T-helper 1 cell treated with Interleukin-12 subunit alpha and Interleukin-12 subunit beta and Interleukin-4 antibody, amounts not matched to agents 30 μg/mL and 1 μg/mL, for 36 hours (primary cell): ENCODE measurements at regions not wholly inside any gene's neighbourhood (a gene's known extent, or its start where the extent isn't known, plus 50 kb on each side); places are given as distances from the start of the nearest gene placed in this dataset.

Experiments
- H3K27ac Mint-ChIP-seq: one replicate; pipeline ENCODE4 v1.8.0; 2021; ENCODE audit warnings: mild to moderate bottlenecking, mixed read lengths
- H3K27me3 Mint-ChIP-seq: one replicate; pipeline ENCODE4 v1.8.0; 2021; ENCODE audit warnings: low read depth, mixed read lengths
- H3K36me3 Mint-ChIP-seq: one replicate; pipeline ENCODE4 v1.8.0; 2021; ENCODE audit warnings: low read depth, mixed read lengths
- H3K4me1 Mint-ChIP-seq: one replicate; pipeline ENCODE4 v1.8.0; 2021; ENCODE audit warnings: low read depth, mixed read lengths
- H3K4me3 Mint-ChIP-seq: one replicate; pipeline ENCODE4 v1.8.0; 2021; ENCODE audit warnings: mild to moderate bottlenecking, moderate library complexity, mixed read lengths
- H3K9me3 Mint-ChIP-seq: one replicate; pipeline ENCODE4 v1.8.0; 2021; ENCODE audit warnings: mixed read lengths

GRCh38 chr5:18197734-18198133 lies 563.5 kb downstream of the TAF11L14 start:
- Mint-ChIP-seq H3K27me3 (no peaks in the 10 kb centered on the region), H3K36me3 (no peaks in the 10 kb centered on the region), H3K4me3 (no peak overlapping the region), H3K9me3 (peaks cover 26% of the 10 kb centered on the region), H3K4me1 (no peaks in the 10 kb centered on the region), H3K27ac (no peak overlapping the region)

DNA sequence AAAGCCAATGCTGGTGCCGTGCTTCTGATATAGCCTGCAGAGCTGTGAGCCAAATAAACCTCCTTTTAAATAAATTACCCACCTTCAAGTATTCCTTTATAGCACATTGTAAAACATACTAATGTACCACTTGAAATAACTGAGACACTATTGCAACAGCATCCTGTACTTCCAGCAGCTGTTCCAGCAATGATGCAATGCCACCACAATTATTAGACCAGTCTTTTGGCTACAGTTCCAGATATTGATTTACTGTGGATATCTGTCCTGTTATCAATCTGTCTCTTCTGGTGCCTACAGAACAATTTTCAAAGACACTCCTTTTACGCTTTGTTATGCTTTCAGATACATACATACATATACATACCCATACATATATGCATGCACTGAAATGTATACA lies 567.9 kb downstream of the TAF11L14 start:
- Mint-ChIP-seq H3K4me3 (no peak overlapping the region), H3K36me3 (no peaks in the 10 kb centered on the region), H3K9me3 (peaks cover 10% of the 10 kb centered on the region), H3K27me3 (no peaks in the 10 kb centered on the region), H3K27ac (no peak overlapping the region), H3K4me1 (no peaks in the 10 kb centered on the region)

DNA sequence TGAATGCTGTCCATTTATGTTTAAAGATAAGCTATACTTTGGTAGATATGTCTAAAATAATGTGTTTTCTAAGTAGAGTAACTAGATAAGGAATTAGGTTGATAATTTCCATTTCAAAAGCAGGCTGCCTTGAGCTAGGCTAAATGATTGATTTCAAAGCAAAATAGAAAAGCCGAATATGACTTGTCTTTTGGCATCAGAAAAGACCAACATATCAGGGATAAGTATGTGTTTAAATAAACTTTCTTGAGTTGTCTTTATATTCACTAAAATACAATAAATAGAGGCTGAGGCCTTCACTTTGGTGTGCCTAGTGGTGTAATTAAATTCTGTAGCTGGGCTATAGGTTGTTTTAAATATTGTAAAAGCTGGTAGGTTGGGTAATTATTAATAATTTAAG lies 569.0 kb downstream of the TAF11L14 start:
- H3K27me3 Mint-ChIP-seq = no peaks in the 10 kb centered on the region

DNA sequence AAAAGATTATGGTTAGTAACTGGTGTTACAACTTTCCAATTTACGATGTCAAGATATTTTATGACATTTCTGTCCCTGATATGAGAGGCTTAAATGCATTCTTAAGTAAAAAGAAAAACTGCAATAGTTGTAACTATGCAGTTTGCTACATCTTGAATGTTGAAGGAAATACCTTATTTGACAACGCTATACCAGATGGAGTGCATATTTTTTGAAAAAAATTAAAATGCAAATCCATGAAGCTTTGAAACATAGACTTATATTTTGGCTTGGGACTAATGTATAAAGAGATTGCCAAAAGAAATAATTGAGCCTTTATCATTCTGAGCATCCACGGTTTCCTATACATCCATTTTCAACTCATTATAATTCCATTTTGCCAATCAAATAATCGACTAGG lies 579.4 kb downstream of the TAF11L14 start:
- H3K27me3 Mint-ChIP-seq = no peaks in the 10 kb centered on the region
- no peak overlapping the region for H3K27ac Mint-ChIP-seq
- no peak overlapping the region for H3K4me3 Mint-ChIP-seq
- H3K9me3 Mint-ChIP-seq = peaks cover 32% of the 10 kb centered on the region
- no peaks in the 10 kb centered on the region for H3K36me3 Mint-ChIP-seq
- no peaks in the 10 kb centered on the region for H3K4me1 Mint-ChIP-seq

More for the DNA sequence above, 569.0 kb downstream of the TAF11L14 start:
- Mint-ChIP-seq H3K4me1 (no peaks in the 10 kb centered on the region), H3K4me3 (no peak overlapping the region), H3K27ac (no peak overlapping the region), H3K9me3 (peaks cover 7% of the 10 kb centered on the region), H3K36me3 (no peaks in the 10 kb centered on the region)

DNA sequence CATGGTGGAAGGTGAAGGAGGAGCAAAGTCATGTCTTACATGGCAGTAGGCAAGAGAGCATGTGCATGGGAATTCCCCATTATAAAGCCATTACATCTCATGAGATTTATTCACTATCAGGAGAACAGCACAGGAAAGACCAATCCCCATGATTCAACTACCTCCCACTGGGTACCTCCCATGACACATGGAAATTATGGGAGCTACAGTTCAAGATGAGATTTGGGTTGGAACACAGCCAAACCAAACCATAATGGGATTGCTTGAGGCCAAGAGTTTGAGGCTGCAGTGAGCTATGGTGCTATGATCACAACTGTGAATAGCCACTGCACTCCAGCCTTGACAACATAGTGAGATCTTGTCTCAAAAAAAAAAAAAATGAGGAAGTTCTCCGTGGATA lies 581.8 kb downstream of the TAF11L14 start:
- Mint-ChIP-seq H3K4me3 (no peak overlapping the region), H3K9me3 (peaks cover 39% of the 10 kb centered on the region), H3K4me1 (no peaks in the 10 kb centered on the region), H3K27ac (no peak overlapping the region), H3K27me3 (no peaks in the 10 kb centered on the region), H3K36me3 (no peaks in the 10 kb centered on the region)

- Mint-ChIP-seq H3K27ac (no peak overlapping the region), H3K9me3 (peaks cover 39% of the 10 kb centered on the region), H3K4me1 (no peaks in the 10 kb centered on the region), H3K36me3 (no peaks in the 10 kb centered on the region), H3K4me3 (no peak overlapping the region), H3K27me3 (no peaks in the 10 kb centered on the region)
Observed at GRCh38 chr5:18216729-18217128, 582.5 kb downstream of the TAF11L14 start.

DNA sequence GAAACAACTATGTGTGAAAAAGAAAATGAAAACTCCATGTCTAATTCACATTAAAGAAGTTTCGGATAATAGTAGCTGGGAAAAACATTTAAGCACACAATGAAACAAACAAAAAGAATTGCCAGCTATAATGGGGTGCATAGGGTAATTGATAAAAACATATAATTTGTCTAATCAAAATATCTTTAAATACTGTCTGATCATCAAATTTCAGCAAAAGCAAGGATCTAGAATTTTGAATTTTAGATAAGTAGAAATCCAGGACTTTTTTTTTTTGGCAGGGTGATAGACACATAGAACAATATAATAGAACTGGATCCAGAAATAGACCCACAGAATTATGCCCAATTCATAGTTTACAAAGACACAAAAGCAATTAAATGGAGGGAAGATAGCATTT lies 585.0 kb downstream of the TAF11L14 start:
- Mint-ChIP-seq H3K9me3 (peaks cover 37% of the 10 kb centered on the region), H3K27me3 (no peaks in the 10 kb centered on the region), H3K4me1 (no peaks in the 10 kb centered on the region), H3K36me3 (no peaks in the 10 kb centered on the region), H3K4me3 (no peak overlapping the region), H3K27ac (no peak overlapping the region)

DNA sequence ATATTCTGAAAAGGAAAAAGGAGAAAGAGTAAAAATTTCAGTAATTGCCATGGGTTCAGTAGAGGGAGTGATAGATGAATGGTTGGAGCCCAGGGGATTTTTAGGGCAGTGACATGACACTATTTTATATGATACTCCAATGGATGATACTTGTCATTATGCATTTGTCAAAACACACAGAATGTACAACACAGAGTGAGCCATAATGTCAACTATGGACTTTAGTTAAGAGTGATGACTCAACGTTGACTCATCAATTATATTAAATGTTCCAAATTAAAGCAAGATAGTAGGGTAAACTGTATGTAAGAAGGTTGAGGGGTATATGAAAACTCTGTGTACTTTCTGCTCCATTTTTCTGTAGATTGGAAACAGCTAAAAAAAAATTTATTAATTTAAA lies 586.4 kb downstream of the TAF11L14 start:
- H3K36me3 Mint-ChIP-seq = no peaks in the 10 kb centered on the region
- no peak overlapping the region for H3K27ac Mint-ChIP-seq
- peaks cover 31% of the 10 kb centered on the region for H3K9me3 Mint-ChIP-seq
- H3K4me3 Mint-ChIP-seq = no peak overlapping the region
- no peaks in the 10 kb centered on the region for H3K4me1 Mint-ChIP-seq
- no peaks in the 10 kb centered on the region for H3K27me3 Mint-ChIP-seq

GRCh38 chr5:18236386-18236785 lies 602.1 kb downstream of the TAF11L14 start:
- Mint-ChIP-seq H3K9me3 (no peaks in the 10 kb centered on the region), H3K36me3 (no peaks in the 10 kb centered on the region), H3K27me3 (no peaks in the 10 kb centered on the region), H3K4me3 (no peak overlapping the region), H3K4me1 (no peaks in the 10 kb centered on the region), H3K27ac (no peak overlapping the region)

GRCh38 chr5:18238321-18238720 lies 604.1 kb downstream of the TAF11L14 start:
- no peaks in the 10 kb centered on the region for H3K36me3 Mint-ChIP-seq
- H3K4me3 Mint-ChIP-seq = no peak overlapping the region
- H3K9me3 Mint-ChIP-seq = no peaks in the 10 kb centered on the region
- H3K27ac Mint-ChIP-seq = no peak overlapping the region
- H3K27me3 Mint-ChIP-seq = no peaks in the 10 kb centered on the region
- H3K4me1 Mint-ChIP-seq = no peaks in the 10 kb centered on the region

DNA sequence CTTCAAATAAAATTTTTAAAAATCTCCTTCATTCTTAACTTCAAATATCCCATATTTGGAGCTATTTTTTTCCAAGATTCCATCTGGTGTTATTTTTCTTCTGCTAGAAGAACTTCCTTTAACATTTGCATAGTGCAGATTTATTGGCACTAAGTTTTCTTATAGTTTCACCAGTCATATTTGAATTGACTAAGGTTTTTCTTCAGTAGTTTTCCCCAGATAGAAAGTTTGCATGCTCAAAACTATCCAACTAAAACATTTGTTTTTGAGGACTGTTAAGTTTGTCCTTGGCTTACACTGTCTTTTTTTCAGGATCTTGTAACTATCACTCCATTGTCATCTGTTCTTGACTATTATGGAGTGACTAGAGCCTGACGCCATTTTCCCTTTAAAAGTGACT lies 606.7 kb downstream of the TAF11L14 start:
- H3K27me3 Mint-ChIP-seq = no peaks in the 10 kb centered on the region
- H3K4me3 Mint-ChIP-seq = no peak overlapping the region
- H3K9me3 Mint-ChIP-seq = no peaks in the 10 kb centered on the region
- H3K27ac Mint-ChIP-seq = no peak overlapping the region
- no peaks in the 10 kb centered on the region for H3K36me3 Mint-ChIP-seq
- H3K4me1 Mint-ChIP-seq = no peaks in the 10 kb centered on the region

DNA sequence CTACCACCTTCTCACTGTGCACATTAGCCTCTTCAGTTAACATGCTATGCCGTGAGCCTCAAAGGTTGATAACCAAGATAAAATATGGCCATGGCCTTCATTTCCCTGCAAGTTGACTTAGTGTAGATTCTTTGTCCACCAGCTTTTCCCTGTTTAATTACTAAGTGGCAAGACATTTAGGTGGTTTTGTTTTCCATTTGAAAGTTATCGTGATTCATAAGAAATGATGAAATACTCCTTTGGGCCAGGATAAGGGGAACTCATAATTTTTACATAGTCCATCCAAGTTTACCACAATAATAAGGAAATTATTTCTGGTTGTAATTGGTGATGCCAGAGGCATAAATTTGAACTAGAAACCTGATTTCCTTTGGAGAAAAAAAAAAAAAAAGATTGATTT lies 609.6 kb downstream of the TAF11L14 start:
- Mint-ChIP-seq H3K27me3 (no peaks in the 10 kb centered on the region), H3K9me3 (peaks cover 10% of the 10 kb centered on the region), H3K27ac (no peak overlapping the region), H3K4me1 (no peaks in the 10 kb centered on the region), H3K4me3 (no peak overlapping the region), H3K36me3 (no peaks in the 10 kb centered on the region)

GRCh38 chr5:18244309-18244708 lies 610.0 kb downstream of the TAF11L14 start:
- Mint-ChIP-seq H3K36me3 (no peaks in the 10 kb centered on the region), H3K27me3 (no peaks in the 10 kb centered on the region)

GRCh38 chr5:18252559-18252958 lies 618.3 kb downstream of the TAF11L14 start:
- Mint-ChIP-seq H3K9me3 (peaks cover 45% of the 10 kb centered on the region), H3K4me3 (no peak overlapping the region), H3K36me3 (no peaks in the 10 kb centered on the region), H3K27me3 (no peaks in the 10 kb centered on the region), H3K27ac (no peak overlapping the region), H3K4me1 (no peaks in the 10 kb centered on the region)

More at GRCh38 chr5:18244309-18244708, 610.0 kb downstream of the TAF11L14 start:
- Mint-ChIP-seq H3K9me3 (peaks cover 10% of the 10 kb centered on the region), H3K4me1 (no peaks in the 10 kb centered on the region), H3K27ac (no peak overlapping the region), H3K4me3 (no peak overlapping the region)

DNA sequence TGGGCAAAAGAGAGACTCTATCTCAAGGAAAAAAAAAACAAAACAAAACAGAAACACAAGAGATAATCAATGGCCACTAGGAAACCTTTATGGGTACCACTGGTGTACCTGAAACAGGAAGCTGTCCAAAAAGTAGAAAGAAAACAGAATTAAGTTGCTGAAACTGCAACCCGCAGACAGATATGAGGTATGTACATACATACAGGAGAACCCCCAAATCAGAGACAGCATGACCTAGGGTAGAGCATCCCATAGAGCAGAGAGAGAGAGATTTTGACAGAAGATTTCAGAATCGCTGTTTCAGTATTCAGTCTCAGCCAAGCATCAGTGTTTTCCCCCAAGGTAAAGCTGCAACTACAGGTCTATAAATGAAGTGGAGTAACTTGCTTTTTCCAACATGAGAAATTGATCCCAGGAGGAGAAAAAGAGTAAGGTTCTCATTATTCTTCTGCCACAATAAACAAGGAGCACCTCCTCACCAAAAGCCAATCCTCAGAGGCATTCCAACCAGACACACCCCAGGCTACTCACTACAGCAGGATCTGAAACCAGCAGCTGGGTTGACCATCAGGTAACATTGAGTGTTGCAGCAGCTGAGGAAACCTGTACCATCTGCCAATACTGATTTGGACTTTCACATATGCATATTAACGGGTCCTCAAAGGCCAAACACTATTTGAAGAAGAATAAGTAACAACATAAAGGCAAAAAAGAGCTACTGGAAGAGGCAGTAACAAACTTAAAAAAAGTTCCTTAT lies 630.0 kb downstream of the TAF11L14 start:
- no peaks in the 10 kb centered on the region for H3K4me1 Mint-ChIP-seq
- H3K9me3 Mint-ChIP-seq = peaks cover 18% of the 10 kb centered on the region
- H3K27ac Mint-ChIP-seq = no peak overlapping the region
- no peak overlapping the region for H3K4me3 Mint-ChIP-seq
- no peaks in the 10 kb centered on the region for H3K27me3 Mint-ChIP-seq
- H3K36me3 Mint-ChIP-seq = no peaks in the 10 kb centered on the region
